Spleen (tissue), 7 donors: ENCODE measurements at regions not wholly inside any gene's neighbourhood (a gene's known extent, or its start where the extent isn't known, plus 50 kb on each side); places are given as distances from the start of the nearest gene placed in this dataset.

Experiments used
- CTCF ChIP-seq, 11 experiments: fragments of 200-600 bp in 7 of 11; fragments of 450-650 bp in 4 of 11; sonication (generic) in 4 of 11; IDR thresholded peaks in 8 of 11; conservative IDR thresholded peaks in 3 of 11; 1 replicate in 7 of 11; 2 replicates in 4 of 11; pipeline versions ENCODE4 v1.4.0 to v1.8.0; 2016 to 2021; ENCODE audit warnings: antibody characterized with exemption in 11 of 11, inconsistent platforms in 4 of 11, mild to moderate bottlenecking in 1 of 11
- POLR2A ChIP-seq, 3 donors: fragments of 450-650 bp; IDR thresholded peaks; one replicate each; pipeline ENCODE4 v1.5.1; 2017; ENCODE audit warnings: antibody characterized with exemption in 3 of 3, mild to moderate bottlenecking in 1 of 3
- POLR2AphosphoS5 ChIP-seq, 3 donors: sonication (generic); formaldehyde crosslinking; IDR thresholded peaks; one replicate each; pipeline ENCODE4 v1.5.1; 2017; ENCODE audit warnings: antibody characterized with exemption in 3 of 3
- donor health status: DM: no; HTN: no; CAD: no; lungs with moderate emphysema.
- donor health status: DM: no; HTN: no; CAD: no.
- donor health status: DM: no; HTN: no; CAD: no.

GRCh38 chr2:181268174-181268867, 188.9 kb upstream of the ITGA4 start:
- TF ChIP-seq POLR2A (IDR thresholded peaks at IDR 0.05) (no peak), CTCF (IDR thresholded peaks at IDR 0.05 in 8 of 11, conservative IDR thresholded peaks at IDR 0.05 in 3 of 11) (no peak), POLR2AphosphoS5 (IDR thresholded peaks at IDR 0.05) (no peak)
